SW 1271 (cell line): ENCODE measurements at regions not wholly inside any gene's neighbourhood (a gene's known extent, or its start where the extent isn't known, plus 50 kb on each side); places are given as distances from the start of the nearest gene placed in this dataset.

Experiments used
- DNase-seq, 2 experiments: peaks; one replicate each; lab custom pipeline; 2025; lab: John Stamatoyannopoulos, UW

DNA sequence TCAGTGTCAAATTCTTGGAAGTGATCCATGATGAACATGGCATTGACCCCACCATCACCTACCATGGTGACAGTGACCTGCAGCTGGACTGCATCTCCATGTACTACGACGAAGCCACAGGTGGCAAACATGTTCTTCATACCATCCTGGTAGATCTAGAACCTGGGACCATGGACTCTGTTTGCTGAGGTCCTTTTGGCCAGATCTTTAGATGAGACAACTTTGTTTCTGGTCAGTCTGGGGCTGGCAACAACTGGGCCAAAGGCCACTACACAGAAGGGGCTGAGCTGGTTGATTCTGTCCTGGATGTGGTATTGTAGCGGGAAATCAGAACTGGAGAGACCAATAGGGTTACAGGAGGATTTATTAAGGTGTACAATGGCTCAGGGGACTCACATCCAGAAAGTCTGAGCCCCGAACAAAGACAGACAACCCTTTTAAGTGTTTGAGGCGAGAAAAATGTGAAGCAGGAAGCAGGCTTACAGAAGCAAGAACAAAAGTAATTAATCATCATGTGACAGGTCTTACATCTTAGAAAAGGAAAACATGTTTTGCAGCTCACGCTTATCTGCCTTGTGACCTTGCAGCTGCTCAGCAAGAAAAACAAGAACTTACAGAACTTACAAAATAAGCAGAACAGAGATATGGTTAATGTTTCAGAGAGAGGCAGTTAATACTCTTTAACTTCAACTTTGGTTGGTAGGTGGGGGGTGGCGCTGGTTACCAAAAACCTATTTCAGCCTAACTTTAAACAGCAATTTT is 58.8 kb upstream of the MOCS1 start:
- no peak for DNase-seq
